ENCODE measurements at regions not wholly inside any gene's neighbourhood (a gene's known extent, or its start where the extent isn't known, plus 50 kb on each side); places are given as distances from the start of the nearest gene placed in this dataset.

DNA sequence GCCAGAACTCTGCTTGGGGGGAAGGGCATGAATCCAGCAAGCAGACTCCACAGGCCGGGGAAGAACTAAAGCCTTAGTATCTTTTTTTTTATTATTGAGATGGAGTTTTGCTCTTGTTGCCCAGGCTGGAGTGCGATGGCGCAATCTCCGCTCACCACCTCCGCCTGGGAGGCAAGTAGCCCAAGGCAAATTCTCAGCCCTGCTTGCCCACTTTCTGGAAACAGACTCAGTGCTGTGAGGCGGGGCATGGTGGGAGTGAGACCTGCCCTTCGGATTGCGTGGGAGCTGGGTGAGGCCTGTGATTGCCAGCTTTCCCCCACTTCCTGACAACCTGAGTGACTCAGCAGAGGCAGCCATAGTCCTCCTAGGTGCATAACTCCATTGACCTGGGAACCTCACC lies 348.8 kb downstream of the GASK1B start:
- no peak for TF ChIP-seq CTCF (IDR thresholded peaks at IDR 0.05; ENCODE audit: insufficient read depth, low read depth, low read length)
- CTCF ChIA-PET: no interaction called here
- POLR2A ChIA-PET: no interaction called here
- no peak for DNase-seq (ENCODE audit: low read depth)
- H3K36me3 ChIP-seq (ENCODE audit: control insufficient read depth, insufficient read depth, low read length): no peaks in the 10 kb centered on the region
- no peak overlapping the region for H3K4me3 ChIP-seq (ENCODE audit: low read depth, low read length)
- H3K27me3 ChIP-seq (ENCODE audit: control insufficient read depth, insufficient read depth, low read length): no peaks in the 10 kb centered on the region

GRCh38 chr4:157821814-157822213 lies 351.0 kb downstream of the GASK1B start:
- no peak for DNase-seq (ENCODE audit: low read depth)
- CTCF ChIA-PET: no interaction called here
- POLR2A ChIA-PET: no interaction called here
- Histone ChIP-seq H3K36me3 (ENCODE audit: control insufficient read depth, insufficient read depth, low read length) (no peaks in the 10 kb centered on the region), H3K27me3 (ENCODE audit: control insufficient read depth, insufficient read depth, low read length) (no peaks in the 10 kb centered on the region), H3K4me3 (ENCODE audit: low read depth, low read length) (no peak overlapping the region)
- no peak for TF ChIP-seq CTCF (IDR thresholded peaks at IDR 0.05; ENCODE audit: insufficient read depth, low read depth, low read length)

- DNase-seq (ENCODE audit: low read depth): no peak
These were observed 352.9 kb downstream of the GASK1B start for GRCh38 chr4:157819693-157820464.

GRCh38 chr4:157818946-157819692 lies 353.7 kb downstream of the GASK1B start:
- H3K4me3 ChIP-seq (ENCODE audit: low read depth, low read length): no peak overlapping the region
- ChIA-PET POLR2A (no interaction called here), CTCF (no interaction called here)
- no peaks in the 10 kb centered on the region for H3K36me3 ChIP-seq (ENCODE audit: control insufficient read depth, insufficient read depth, low read length)
- no peak for DNase-seq (ENCODE audit: low read depth)
- no peak for TF ChIP-seq CTCF (IDR thresholded peaks at IDR 0.05; ENCODE audit: insufficient read depth, low read depth, low read length)
- no peaks in the 10 kb centered on the region for H3K27me3 ChIP-seq (ENCODE audit: control insufficient read depth, insufficient read depth, low read length)

More at GRCh38 chr4:157819693-157820464, 352.9 kb downstream of the GASK1B start:
- CTCF ChIA-PET: no interaction called here
- Histone ChIP-seq H3K36me3 (ENCODE audit: control insufficient read depth, insufficient read depth, low read length) (no peaks in the 10 kb centered on the region), H3K27me3 (ENCODE audit: control insufficient read depth, insufficient read depth, low read length) (no peaks in the 10 kb centered on the region), H3K4me3 (ENCODE audit: low read depth, low read length) (no peak overlapping the region)
- POLR2A ChIA-PET: no interaction called here
- no peak for TF ChIP-seq CTCF (IDR thresholded peaks at IDR 0.05; ENCODE audit: insufficient read depth, low read depth, low read length)

DNA sequence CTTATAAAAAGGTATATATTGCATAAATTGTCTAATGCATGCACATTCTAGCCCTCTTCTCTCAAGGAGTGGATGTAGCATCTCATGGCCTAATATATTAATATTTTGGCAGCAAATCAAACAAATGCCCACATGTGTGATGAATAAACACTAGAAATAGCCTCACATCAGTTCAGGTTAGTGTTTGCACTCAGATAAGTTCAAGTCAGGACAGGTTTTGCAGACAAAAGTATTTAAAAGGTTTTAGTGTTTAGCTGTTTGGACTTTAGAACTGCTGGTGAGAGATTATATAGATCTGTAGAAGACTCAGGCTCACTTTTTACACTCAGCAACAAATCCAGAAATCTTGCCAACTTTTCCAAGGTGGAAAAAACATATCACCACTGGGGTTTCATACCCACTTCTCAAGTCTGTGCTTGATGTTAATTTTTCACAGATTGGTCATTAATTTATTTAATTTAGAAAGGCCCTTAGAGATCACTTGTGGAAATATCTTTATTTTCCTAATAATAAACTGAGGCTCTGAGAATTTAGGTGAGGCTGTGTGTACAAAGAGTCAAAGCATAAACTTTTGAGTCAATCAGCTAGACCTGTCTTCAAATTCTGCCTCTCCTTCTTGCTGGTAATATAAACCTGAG lies 362.6 kb downstream of the GASK1B start:
- Histone ChIP-seq H3K27me3 (ENCODE audit: control insufficient read depth, insufficient read depth, low read length) (no peaks in the 10 kb centered on the region), H3K36me3 (ENCODE audit: control insufficient read depth, insufficient read depth, low read length) (no peaks in the 10 kb centered on the region), H3K4me3 (ENCODE audit: low read depth, low read length) (no peak overlapping the region)
- no peak for TF ChIP-seq CTCF (IDR thresholded peaks at IDR 0.05; ENCODE audit: insufficient read depth, low read depth, low read length)
- ChIA-PET POLR2A (no interaction called here), CTCF (no interaction called here)
- no peak for DNase-seq (ENCODE audit: low read depth)

All from BJ (cell line).